ENCODE measurements at regions not wholly inside any gene's neighbourhood (a gene's known extent, or its start where the extent isn't known, plus 50 kb on each side); places are given as distances from the start of the nearest gene placed in this dataset.

DNA sequence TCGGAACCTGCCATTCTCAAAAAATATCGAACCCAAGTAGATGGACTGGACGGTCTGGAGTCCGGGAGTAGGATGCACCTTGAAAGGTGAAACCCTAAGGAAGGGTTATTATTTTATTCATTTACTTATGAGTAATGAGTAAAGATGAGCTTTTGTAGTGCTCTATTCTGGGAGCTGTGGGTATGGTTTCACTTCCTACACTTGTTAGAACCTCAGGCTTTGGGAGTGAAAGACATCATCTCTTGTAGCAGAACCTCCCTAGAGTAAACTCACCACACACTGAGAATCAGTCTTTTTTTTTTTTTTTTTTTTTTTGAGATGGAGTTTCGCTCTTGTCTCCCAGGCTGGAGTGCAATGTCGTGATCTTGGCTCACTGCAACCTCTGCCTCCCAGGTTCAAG, 389.4 kb upstream of the AUTS2 start:
- Histone ChIP-seq H3K36me3 (ENCODE audit: control insufficient read depth in 2 of 2, insufficient read depth in 1 of 2, low read length in 2 of 2) (no peaks in the 10 kb centered on the region), H3K27ac (ENCODE audit: extremely low read depth, low read depth, low read length) (no peak overlapping the region), H3K4me1 (ENCODE audit: control insufficient read depth, insufficient read depth, low read length) (no peaks in the 10 kb centered on the region), H3K4me3 (ENCODE audit: low read depth, low read length) (no peak overlapping the region), H3K9me3 (ENCODE audit: control insufficient read depth, insufficient read depth, low read depth, low read length) (no peaks in the 10 kb centered on the region)
- TF ChIP-seq ZNF670 (tag by site-specific recombination; IDR thresholded peaks at IDR 0.05; ENCODE audit: low read depth) (no peak), ZNF138 (tag by site-specific recombination; IDR thresholded peaks at IDR 0.05; ENCODE audit: borderline replicate concordance) (no peak), KLF7 (tag by site-specific recombination; IDR thresholded peaks at IDR 0.05; ENCODE audit: borderline replicate concordance) (no peak), GLIS2 (tag by site-specific recombination; IDR thresholded peaks at IDR 0.05) (no peak), ZNF23 (tag by site-specific recombination; IDR thresholded peaks at IDR 0.05; ENCODE audit: borderline replicate concordance) (no peak), ZNF658 (tag by site-specific recombination; IDR thresholded peaks at IDR 0.05) (no peak), ZNF2 (tag by site-specific recombination; IDR thresholded peaks at IDR 0.05) (no peak), ZNF561 (tag by site-specific recombination; IDR thresholded peaks at IDR 0.05; ENCODE audit: borderline replicate concordance) (no peak), ZBTB21 (tag by site-specific recombination; IDR thresholded peaks at IDR 0.05) (no peak), ZNF660 (tag by site-specific recombination; IDR thresholded peaks at IDR 0.05) (no peak), ZBTB7A (tag by site-specific recombination; IDR thresholded peaks at IDR 0.05; ENCODE audit: low read depth) (no peak), ZNF133 (tag by site-specific recombination; IDR thresholded peaks at IDR 0.05) (no peak), ZNF112 (tag by site-specific recombination; IDR thresholded peaks at IDR 0.05) (no peak), MYNN (tag by site-specific recombination; IDR thresholded peaks at IDR 0.05; ENCODE audit: borderline replicate concordance) (no peak), ZNF391 (tag by site-specific recombination; IDR thresholded peaks at IDR 0.05; ENCODE audit: borderline replicate concordance, low read depth) (no peak)
- TF ChIP-seq, protein P1, sequence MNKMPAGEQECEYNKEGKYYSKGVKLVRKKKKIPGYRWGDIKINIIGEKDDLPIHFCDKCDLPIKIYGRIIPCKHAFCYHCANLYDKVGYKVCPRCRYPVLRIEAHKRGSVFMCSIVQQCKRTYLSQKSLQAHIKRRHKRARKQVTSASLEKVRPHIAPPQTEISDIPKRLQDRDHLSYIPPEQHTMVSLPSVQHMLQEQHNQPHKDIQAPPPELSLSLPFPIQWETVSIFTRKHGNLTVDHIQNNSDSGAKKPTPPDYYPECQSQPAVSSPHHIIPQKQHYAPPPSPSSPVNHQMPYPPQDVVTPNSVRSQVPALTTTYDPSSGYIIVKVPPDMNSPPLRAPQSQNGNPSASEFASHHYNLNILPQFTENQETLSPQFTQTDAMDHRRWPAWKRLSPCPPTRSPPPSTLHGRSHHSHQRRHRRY (tag by site-specific recombination; IDR thresholded peaks at IDR 0.05): no peak
- TF ChIP-seq, protein P2, sequence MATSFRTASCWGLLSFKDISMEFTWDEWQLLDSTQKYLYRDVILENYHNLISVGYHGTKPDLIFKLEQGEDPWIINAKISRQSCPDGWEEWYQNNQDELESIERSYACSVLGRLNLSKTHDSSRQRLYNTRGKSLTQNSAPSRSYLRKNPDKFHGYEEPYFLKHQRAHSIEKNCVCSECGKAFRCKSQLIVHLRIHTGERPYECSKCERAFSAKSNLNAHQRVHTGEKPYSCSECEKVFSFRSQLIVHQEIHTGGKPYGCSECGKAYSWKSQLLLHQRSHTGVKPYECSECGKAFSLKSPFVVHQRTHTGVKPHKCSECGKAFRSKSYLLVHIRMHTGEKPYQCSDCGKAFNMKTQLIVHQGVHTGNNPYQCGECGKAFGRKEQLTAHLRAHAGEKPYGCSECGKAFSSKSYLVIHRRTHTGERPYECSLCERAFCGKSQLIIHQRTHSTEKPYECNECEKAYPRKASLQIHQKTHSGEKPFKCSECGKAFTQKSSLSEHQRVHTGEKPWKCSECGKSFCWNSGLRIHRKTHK (tag by site-specific recombination; IDR thresholded peaks at IDR 0.05): no peak
- TF ChIP-seq, protein P3, sequence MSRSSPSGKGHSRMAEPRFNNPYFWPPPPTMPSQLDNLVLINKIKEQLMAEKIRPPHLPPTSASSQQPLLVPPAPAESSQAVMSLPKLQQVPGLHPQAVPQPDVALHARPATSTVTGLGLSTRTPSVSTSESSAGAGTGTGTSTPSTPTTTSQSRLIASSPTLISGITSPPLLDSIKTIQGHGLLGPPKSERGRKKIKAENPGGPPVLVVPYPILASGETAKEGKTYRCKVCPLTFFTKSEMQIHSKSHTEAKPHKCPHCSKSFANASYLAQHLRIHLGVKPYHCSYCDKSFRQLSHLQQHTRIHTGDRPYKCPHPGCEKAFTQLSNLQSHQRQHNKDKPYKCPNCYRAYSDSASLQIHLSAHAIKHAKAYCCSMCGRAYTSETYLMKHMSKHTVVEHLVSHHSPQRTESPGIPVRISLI (tag by site-specific recombination; IDR thresholded peaks at IDR 0.05): no peak
- TF ChIP-seq, protein P4, sequence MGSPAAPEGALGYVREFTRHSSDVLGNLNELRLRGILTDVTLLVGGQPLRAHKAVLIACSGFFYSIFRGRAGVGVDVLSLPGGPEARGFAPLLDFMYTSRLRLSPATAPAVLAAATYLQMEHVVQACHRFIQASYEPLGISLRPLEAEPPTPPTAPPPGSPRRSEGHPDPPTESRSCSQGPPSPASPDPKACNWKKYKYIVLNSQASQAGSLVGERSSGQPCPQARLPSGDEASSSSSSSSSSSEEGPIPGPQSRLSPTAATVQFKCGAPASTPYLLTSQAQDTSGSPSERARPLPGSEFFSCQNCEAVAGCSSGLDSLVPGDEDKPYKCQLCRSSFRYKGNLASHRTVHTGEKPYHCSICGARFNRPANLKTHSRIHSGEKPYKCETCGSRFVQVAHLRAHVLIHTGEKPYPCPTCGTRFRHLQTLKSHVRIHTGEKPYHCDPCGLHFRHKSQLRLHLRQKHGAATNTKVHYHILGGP (tag by site-specific recombination; IDR thresholded peaks at IDR 0.05): no peak
- TF ChIP-seq, protein P5, sequence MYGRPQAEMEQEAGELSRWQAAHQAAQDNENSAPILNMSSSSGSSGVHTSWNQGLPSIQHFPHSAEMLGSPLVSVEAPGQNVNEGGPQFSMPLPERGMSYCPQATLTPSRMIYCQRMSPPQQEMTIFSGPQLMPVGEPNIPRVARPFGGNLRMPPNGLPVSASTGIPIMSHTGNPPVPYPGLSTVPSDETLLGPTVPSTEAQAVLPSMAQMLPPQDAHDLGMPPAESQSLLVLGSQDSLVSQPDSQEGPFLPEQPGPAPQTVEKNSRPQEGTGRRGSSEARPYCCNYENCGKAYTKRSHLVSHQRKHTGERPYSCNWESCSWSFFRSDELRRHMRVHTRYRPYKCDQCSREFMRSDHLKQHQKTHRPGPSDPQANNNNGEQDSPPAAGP (tag by site-specific recombination; IDR thresholded peaks at IDR 0.05): no peak
- CTCF ChIA-PET: interaction anchor here (0.6 to 0.7 kb wide), 2 partner anchors 278 to 961 kb away, joined by 4 to 5 read pairs; no protein-coding TSS in a partner anchor
- POLR2A ChIA-PET: no interaction called here

DNA sequence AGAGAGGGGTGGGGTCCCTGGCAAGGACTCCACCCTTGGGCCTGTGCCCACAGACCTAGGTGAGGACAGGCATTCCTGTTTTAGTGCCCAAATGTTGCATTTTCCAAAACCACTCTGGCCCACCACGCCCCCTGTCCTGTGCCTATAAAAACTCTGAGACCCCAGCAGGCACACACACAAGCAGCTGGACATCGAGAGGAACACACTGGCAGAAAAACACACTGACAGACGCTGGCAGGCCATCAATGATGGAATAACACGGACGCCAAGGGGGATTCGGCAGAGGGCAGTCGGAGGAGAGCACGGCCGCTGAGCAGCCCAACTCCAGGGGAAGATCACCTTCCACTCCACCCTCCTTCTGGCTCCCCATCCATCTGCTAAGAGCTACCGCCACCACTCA, 386.9 kb upstream of the AUTS2 start:
- POLR2A ChIA-PET: interaction anchor here (0.7 kb wide), 1 partner anchor 1741 kb away, joined by 4 read pairs; no protein-coding TSS in a partner anchor
- no peak overlapping the region for H3K27ac ChIP-seq (ENCODE audit: extremely low read depth, low read depth, low read length)
- no peak for TF ChIP-seq PRDM1 (tag by site-specific recombination; IDR thresholded peaks at IDR 0.05)
- TF ChIP-seq ZNF623 (tag by site-specific recombination; IDR thresholded peaks at IDR 0.05): no peak
- no peak for TF ChIP-seq ZBTB21 (tag by site-specific recombination; IDR thresholded peaks at IDR 0.05)
- TF ChIP-seq, protein P6, sequence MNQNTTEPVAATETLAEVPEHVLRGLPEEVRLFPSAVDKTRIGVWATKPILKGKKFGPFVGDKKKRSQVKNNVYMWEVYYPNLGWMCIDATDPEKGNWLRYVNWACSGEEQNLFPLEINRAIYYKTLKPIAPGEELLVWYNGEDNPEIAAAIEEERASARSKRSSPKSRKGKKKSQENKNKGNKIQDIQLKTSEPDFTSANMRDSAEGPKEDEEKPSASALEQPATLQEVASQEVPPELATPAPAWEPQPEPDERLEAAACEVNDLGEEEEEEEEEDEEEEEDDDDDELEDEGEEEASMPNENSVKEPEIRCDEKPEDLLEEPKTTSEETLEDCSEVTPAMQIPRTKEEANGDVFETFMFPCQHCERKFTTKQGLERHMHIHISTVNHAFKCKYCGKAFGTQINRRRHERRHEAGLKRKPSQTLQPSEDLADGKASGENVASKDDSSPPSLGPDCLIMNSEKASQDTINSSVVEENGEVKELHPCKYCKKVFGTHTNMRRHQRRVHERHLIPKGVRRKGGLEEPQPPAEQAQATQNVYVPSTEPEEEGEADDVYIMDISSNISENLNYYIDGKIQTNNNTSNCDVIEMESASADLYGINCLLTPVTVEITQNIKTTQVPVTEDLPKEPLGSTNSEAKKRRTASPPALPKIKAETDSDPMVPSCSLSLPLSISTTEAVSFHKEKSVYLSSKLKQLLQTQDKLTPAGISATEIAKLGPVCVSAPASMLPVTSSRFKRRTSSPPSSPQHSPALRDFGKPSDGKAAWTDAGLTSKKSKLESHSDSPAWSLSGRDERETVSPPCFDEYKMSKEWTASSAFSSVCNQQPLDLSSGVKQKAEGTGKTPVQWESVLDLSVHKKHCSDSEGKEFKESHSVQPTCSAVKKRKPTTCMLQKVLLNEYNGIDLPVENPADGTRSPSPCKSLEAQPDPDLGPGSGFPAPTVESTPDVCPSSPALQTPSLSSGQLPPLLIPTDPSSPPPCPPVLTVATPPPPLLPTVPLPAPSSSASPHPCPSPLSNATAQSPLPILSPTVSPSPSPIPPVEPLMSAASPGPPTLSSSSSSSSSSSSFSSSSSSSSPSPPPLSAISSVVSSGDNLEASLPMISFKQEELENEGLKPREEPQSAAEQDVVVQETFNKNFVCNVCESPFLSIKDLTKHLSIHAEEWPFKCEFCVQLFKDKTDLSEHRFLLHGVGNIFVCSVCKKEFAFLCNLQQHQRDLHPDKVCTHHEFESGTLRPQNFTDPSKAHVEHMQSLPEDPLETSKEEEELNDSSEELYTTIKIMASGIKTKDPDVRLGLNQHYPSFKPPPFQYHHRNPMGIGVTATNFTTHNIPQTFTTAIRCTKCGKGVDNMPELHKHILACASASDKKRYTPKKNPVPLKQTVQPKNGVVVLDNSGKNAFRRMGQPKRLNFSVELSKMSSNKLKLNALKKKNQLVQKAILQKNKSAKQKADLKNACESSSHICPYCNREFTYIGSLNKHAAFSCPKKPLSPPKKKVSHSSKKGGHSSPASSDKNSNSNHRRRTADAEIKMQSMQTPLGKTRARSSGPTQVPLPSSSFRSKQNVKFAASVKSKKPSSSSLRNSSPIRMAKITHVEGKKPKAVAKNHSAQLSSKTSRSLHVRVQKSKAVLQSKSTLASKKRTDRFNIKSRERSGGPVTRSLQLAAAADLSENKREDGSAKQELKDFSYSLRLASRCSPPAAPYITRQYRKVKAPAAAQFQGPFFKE (tag by site-specific recombination; IDR thresholded peaks at IDR 0.05; ENCODE audit: borderline replicate concordance): no peak
- no peak for TF ChIP-seq IKZF3 (tag by site-specific recombination; IDR thresholded peaks at IDR 0.05)

More for the DNA sequence above, 386.9 kb upstream of the AUTS2 start:
- no peaks in the 10 kb centered on the region for H3K36me3 ChIP-seq (ENCODE audit: control insufficient read depth in 2 of 2, insufficient read depth in 1 of 2, low read length in 2 of 2)
- H3K4me1 ChIP-seq (ENCODE audit: control insufficient read depth, insufficient read depth, low read length): no peaks in the 10 kb centered on the region
- CTCF ChIA-PET: interaction anchor here (0.7 kb wide), 2 partner anchors 156 to 466 kb away, joined by 4 to 5 read pairs; no protein-coding TSS in a partner anchor
- H3K4me3 ChIP-seq (ENCODE audit: low read depth, low read length): no peak overlapping the region
- no peaks in the 10 kb centered on the region for H3K9me3 ChIP-seq (ENCODE audit: control insufficient read depth, insufficient read depth, low read depth, low read length)

Measured in HEK293 (cell line).